H9 (cell line): ENCODE measurements at regions not wholly inside any gene's neighbourhood (a gene's known extent, or its start where the extent isn't known, plus 50 kb on each side); places are given as distances from the start of the nearest gene placed in this dataset.

Source experiments
- DNase-seq: peaks from one replicate; pipeline ENCODE4 v3.0.0-alpha.2; 2017
- H2AFZ ChIP-seq: one replicate; pipeline ENCODE4 v1.6.1; 2013; ENCODE audit warnings: mild to moderate bottlenecking, low read length, control low read depth, moderate library complexity
- H2AK5ac ChIP-seq: 2 replicates; pipeline ENCODE4 v1.6.1; 2013; ENCODE audit warnings: low read length, control low read depth, mixed read lengths; ENCODE audit not compliant: insufficient read length
- H2BK120ac ChIP-seq: one replicate; pipeline ENCODE4 v1.6.1; 2013; ENCODE audit warnings: low read depth, mild to moderate bottlenecking, low read length, control low read depth, inconsistent platforms; ENCODE audit not compliant: poor library complexity, severe bottlenecking
- H2BK12ac ChIP-seq: 2 replicates; pipeline ENCODE4 v1.6.1; 2013; ENCODE audit warnings: low read length, control low read depth, mixed read lengths, low read depth; ENCODE audit not compliant: insufficient read length
- H2BK15ac ChIP-seq: 2 replicates; pipeline ENCODE4 v1.6.1; 2013; ENCODE audit warnings: low read depth, low read length, control low read depth
- H2BK20ac ChIP-seq: one replicate; pipeline ENCODE4 v1.6.1; 2013; ENCODE audit warnings: low read depth, mild to moderate bottlenecking, low read length, control low read depth, inconsistent platforms; ENCODE audit not compliant: poor library complexity, severe bottlenecking
- H2BK5ac ChIP-seq: 2 replicates; pipeline ENCODE4 v1.6.1; 2013; ENCODE audit warnings: low read length, control low read depth, mixed read lengths; ENCODE audit not compliant: insufficient read length
- H3K14ac ChIP-seq: 2 replicates; pipeline ENCODE4 v1.6.1; 2013; ENCODE audit warnings: low read length, control low read depth; ENCODE audit not compliant: insufficient read depth
- H3K18ac ChIP-seq: 2 replicates; pipeline ENCODE4 v1.6.1; 2013; ENCODE audit warnings: low read depth, mild to moderate bottlenecking, mixed read lengths, low read length, control low read depth; ENCODE audit not compliant: insufficient read length
- H3K23ac ChIP-seq: 2 replicates; pipeline ENCODE4 v1.6.1; 2013; ENCODE audit warnings: low read length, control low read depth, mixed read lengths, low read depth; ENCODE audit not compliant: insufficient read length
- H3K23me2 ChIP-seq: 2 replicates; pipeline ENCODE4 v1.6.1; 2013; ENCODE audit warnings: low read depth, mild to moderate bottlenecking, mixed read lengths, low read length, control low read depth; ENCODE audit not compliant: insufficient read length, poor library complexity, severe bottlenecking
- H3K27ac ChIP-seq: 2 replicates; pipeline ENCODE4 v1.5.1; 2013; ENCODE audit warnings: low read length, control low read depth, mixed read lengths, low read depth; ENCODE audit not compliant: insufficient read length
- H3K27me3 ChIP-seq: 2 replicates; pipeline ENCODE4 v1.6.1; 2013; ENCODE audit warnings: low read length, control low read depth, inconsistent platforms; ENCODE audit not compliant: insufficient read depth
- H3K4ac ChIP-seq: 2 replicates; pipeline ENCODE4 v1.6.1; 2013; ENCODE audit warnings: low read depth, mild to moderate bottlenecking, control low read depth, inconsistent platforms, low read length, moderate library complexity
- H3K4me1 ChIP-seq: 2 replicates; pipeline ENCODE4 v1.6.1; 2013; ENCODE audit warnings: low read length, control low read depth, inconsistent platforms; ENCODE audit not compliant: insufficient read depth
- H3K4me2 ChIP-seq: 2 replicates; pipeline ENCODE4 v1.6.1; 2013; ENCODE audit warnings: low read length, control low read depth, mixed read lengths; ENCODE audit not compliant: insufficient read length, insufficient read depth
- H3K56ac ChIP-seq: 2 replicates; pipeline ENCODE4 v1.6.1; 2013; ENCODE audit warnings: low read depth, mild to moderate bottlenecking, mixed read lengths, low read length, control low read depth; ENCODE audit not compliant: insufficient read length
- H3K79me1 ChIP-seq: 2 replicates; pipeline ENCODE4 v1.6.1; 2013; ENCODE audit warnings: low read depth, mild to moderate bottlenecking, moderate library complexity, low read length, control low read depth, inconsistent platforms; ENCODE audit not compliant: insufficient read depth, poor library complexity, severe bottlenecking
- H3K79me2 ChIP-seq: 2 replicates; pipeline ENCODE4 v1.6.1; 2013; ENCODE audit warnings: low read length, control low read depth, inconsistent platforms; ENCODE audit not compliant: insufficient read depth
- H3K9ac ChIP-seq: 2 replicates; pipeline ENCODE4 v1.6.1; 2013; ENCODE audit warnings: low read length, control low read depth, mixed read lengths; ENCODE audit not compliant: insufficient read length; ENCODE audit errors: extremely low read depth
- H3K9me3 ChIP-seq: one replicate; pipeline ENCODE4 v1.6.1; 2013; ENCODE audit warnings: low read depth, low read length, inconsistent platforms; ENCODE audit not compliant: control insufficient read depth
- H3T11ph ChIP-seq: one replicate; pipeline ENCODE4 v1.6.1; 2013; ENCODE audit warnings: mild to moderate bottlenecking, low read length, control low read depth, inconsistent platforms
- H4K20me1 ChIP-seq: one replicate; pipeline ENCODE4 v1.6.1; 2013; ENCODE audit not compliant: control insufficient read depth, insufficient read length, insufficient read depth
- H4K5ac ChIP-seq: 2 replicates; pipeline ENCODE4 v1.6.1; 2013; ENCODE audit warnings: low read depth, mild to moderate bottlenecking, mixed read lengths, low read length, control low read depth; ENCODE audit not compliant: insufficient read length
- H4K8ac ChIP-seq: replicated peaks from 2 replicates; pipeline ENCODE4 v1.6.1; 2013; ENCODE audit warnings: low read length, control low read depth, mixed read lengths, low read depth; ENCODE audit not compliant: insufficient read length
- H4K91ac ChIP-seq: 2 replicates; pipeline ENCODE4 v1.6.1; 2013; ENCODE audit warnings: low read depth, mild to moderate bottlenecking, moderate library complexity, mixed read lengths, low read length, control low read depth; ENCODE audit not compliant: insufficient read length
- H3K27ac Mint-ChIP-seq, 3 experiments: 2 replicates in 2 of 3; 3 replicates in 1 of 3; pipeline ENCODE4 v1.8.0; 2020 to 2021; ENCODE audit warnings: mixed read lengths in 3 of 3, mild to moderate bottlenecking in 1 of 3, moderate library complexity in 1 of 3
- H3K27me3 Mint-ChIP-seq: 2 replicates; pipeline ENCODE4 v1.8.0; 2021; ENCODE audit warnings: low read depth, mild to moderate bottlenecking, moderate library complexity, mixed read lengths
- H3K36me3 Mint-ChIP-seq, 3 experiments: 2 replicates in 2 of 3; 3 replicates in 1 of 3; pipeline ENCODE4 v1.8.0; 2020 to 2021; ENCODE audit warnings: low read depth in 3 of 3, mixed read lengths in 3 of 3; ENCODE audit not compliant: insufficient read depth in 1 of 3
- H3K4me1 Mint-ChIP-seq, 2 experiments: 2 replicates each; pipeline ENCODE4 v1.8.0; 2020; ENCODE audit warnings: mixed read lengths in 2 of 2
- H3K4me3 Mint-ChIP-seq, 2 experiments: 2 replicates in 1 of 2; 3 replicates in 1 of 2; pipeline ENCODE4 v1.8.0; 2020 to 2021; ENCODE audit warnings: mild to moderate bottlenecking in 2 of 2, mixed read lengths in 2 of 2, moderate library complexity in 1 of 2
- H3K9me3 Mint-ChIP-seq, 2 experiments: 2 replicates in 1 of 2; 3 replicates in 1 of 2; pipeline ENCODE4 v1.8.0; 2020; ENCODE audit warnings: mild to moderate bottlenecking in 2 of 2, mixed read lengths in 2 of 2, moderate library complexity in 1 of 2
- WGBS: extraction: QIAGEN DNeasy Blood & Tissue Kit; methylation state at CpG from one replicate; pipeline ENCODE4 v1.1.7; 2013; ENCODE audit warnings: missing lambda C conversion rate, low lambda C conversion rate, mixed read lengths; ENCODE audit not compliant: insufficient read length; ENCODE audit errors: extremely low coverage; 5-methylcytosine and 5-hydroxymethylcytosine counted together
- TF ChIP-seq, protein P1 (sequence below): fragments of 200-600 bp; sonication (generic); conservative IDR thresholded peaks from 3 replicates; pipeline ENCODE4 v1.8.0; 2021; ENCODE audit warnings: antibody characterized with exemption, mild to moderate bottlenecking

DNA sequence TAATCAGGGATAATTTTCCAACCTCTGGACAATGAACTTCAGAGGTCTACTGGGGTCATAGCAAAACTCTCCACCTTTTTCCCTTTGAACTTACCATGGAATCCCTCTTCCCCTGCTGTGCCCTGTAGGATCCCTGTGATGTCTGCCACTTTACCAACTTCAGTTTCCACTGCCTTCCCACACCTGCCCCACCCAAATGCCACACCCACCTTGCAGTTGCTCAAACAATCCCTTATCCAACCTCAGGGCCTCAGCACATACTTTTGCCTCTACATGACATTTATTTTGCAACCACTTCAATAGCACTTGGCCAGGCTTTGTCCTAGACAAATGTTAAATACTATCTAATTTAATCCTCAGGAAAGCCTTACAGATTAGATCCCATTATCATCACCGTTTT, 463.7 kb upstream of the WWC1 start:
- Histone ChIP-seq H3K4me1 (no peaks in the 10 kb centered on the region; the same call in 1 of the 2 replicates), H3K4me2 (no peak overlapping the region)

More for the DNA sequence above, 463.7 kb upstream of the WWC1 start:
- Histone ChIP-seq H3K23me2 (no peaks in the 10 kb centered on the region), H2BK5ac (no peak overlapping the region), H2BK12ac (no peak overlapping the region), H3K9ac (no peak overlapping the region), H4K8ac (no peak overlapping the region), H3K18ac (no peak overlapping the region), H2BK20ac (no peak overlapping the region), H3K14ac (no peak overlapping the region), H3T11ph (no peak overlapping the region), H3K27me3 (no peaks in the 10 kb centered on the region), H2AFZ (no peak overlapping the region), H3K79me2 (no peaks in the 10 kb centered on the region), H3K79me1 (no peaks in the 10 kb centered on the region), H3K4ac (no peak overlapping the region), H3K23ac (no peak overlapping the region), H2AK5ac (no peak overlapping the region), H4K5ac (no peak overlapping the region), H4K91ac (no peak overlapping the region), H4K20me1 (no peaks in the 10 kb centered on the region), H3K56ac (no peak overlapping the region), H2BK15ac (no peak overlapping the region), H2BK120ac (no peak overlapping the region), H3K27ac (no peak overlapping the region), H3K9me3 (no peaks in the 10 kb centered on the region)
- Mint-ChIP-seq H3K4me3 (no peak overlapping the region), H3K27me3 (no peaks in the 10 kb centered on the region; the same call in 1 of the 2 replicates), H3K4me1 (peaks cover 0 to 5% of the 10 kb centered on the region in 2 experiments; a peak in 2 of 4 replicates), H3K27ac (no peak overlapping the region), H3K36me3 (peaks cover 0 to 2% (median 0%) of the 10 kb centered on the region in 3 experiments; a peak in 3 of 7 replicates), H3K9me3 (peaks cover 0 to 4% of the 10 kb centered on the region in 2 experiments; a peak in 1 of 5 replicates)
- TF ChIP-seq, protein P1, sequence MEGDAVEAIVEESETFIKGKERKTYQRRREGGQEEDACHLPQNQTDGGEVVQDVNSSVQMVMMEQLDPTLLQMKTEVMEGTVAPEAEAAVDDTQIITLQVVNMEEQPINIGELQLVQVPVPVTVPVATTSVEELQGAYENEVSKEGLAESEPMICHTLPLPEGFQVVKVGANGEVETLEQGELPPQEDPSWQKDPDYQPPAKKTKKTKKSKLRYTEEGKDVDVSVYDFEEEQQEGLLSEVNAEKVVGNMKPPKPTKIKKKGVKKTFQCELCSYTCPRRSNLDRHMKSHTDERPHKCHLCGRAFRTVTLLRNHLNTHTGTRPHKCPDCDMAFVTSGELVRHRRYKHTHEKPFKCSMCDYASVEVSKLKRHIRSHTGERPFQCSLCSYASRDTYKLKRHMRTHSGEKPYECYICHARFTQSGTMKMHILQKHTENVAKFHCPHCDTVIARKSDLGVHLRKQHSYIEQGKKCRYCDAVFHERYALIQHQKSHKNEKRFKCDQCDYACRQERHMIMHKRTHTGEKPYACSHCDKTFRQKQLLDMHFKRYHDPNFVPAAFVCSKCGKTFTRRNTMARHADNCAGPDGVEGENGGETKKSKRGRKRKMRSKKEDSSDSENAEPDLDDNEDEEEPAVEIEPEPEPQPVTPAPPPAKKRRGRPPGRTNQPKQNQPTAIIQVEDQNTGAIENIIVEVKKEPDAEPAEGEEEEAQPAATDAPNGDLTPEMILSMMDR = no peak
- no peak for DNase-seq
- WGBS = no CpG with 5 or more reads among the region's 1 CpG
